H9 (cell line): ENCODE measurements at regions not wholly inside any gene's neighbourhood (a gene's known extent, or its start where the extent isn't known, plus 50 kb on each side); places are given as distances from the start of the nearest gene placed in this dataset.

Experiments used
- DNase-seq: peaks from one replicate; pipeline ENCODE4 v3.0.0-alpha.2; 2017
- H2AFZ ChIP-seq: one replicate; pipeline ENCODE4 v1.6.1; 2013; ENCODE audit warnings: mild to moderate bottlenecking, low read length, control low read depth, moderate library complexity
- H2AK5ac ChIP-seq: 2 replicates; pipeline ENCODE4 v1.6.1; 2013; ENCODE audit warnings: low read length, control low read depth, mixed read lengths; ENCODE audit not compliant: insufficient read length
- H2BK120ac ChIP-seq: one replicate; pipeline ENCODE4 v1.6.1; 2013; ENCODE audit warnings: low read depth, mild to moderate bottlenecking, low read length, control low read depth, inconsistent platforms; ENCODE audit not compliant: poor library complexity, severe bottlenecking
- H2BK12ac ChIP-seq: 2 replicates; pipeline ENCODE4 v1.6.1; 2013; ENCODE audit warnings: low read length, control low read depth, mixed read lengths, low read depth; ENCODE audit not compliant: insufficient read length
- H2BK15ac ChIP-seq: 2 replicates; pipeline ENCODE4 v1.6.1; 2013; ENCODE audit warnings: low read depth, low read length, control low read depth
- H2BK20ac ChIP-seq: one replicate; pipeline ENCODE4 v1.6.1; 2013; ENCODE audit warnings: low read depth, mild to moderate bottlenecking, low read length, control low read depth, inconsistent platforms; ENCODE audit not compliant: poor library complexity, severe bottlenecking
- H2BK5ac ChIP-seq: 2 replicates; pipeline ENCODE4 v1.6.1; 2013; ENCODE audit warnings: low read length, control low read depth, mixed read lengths; ENCODE audit not compliant: insufficient read length
- H3K14ac ChIP-seq: 2 replicates; pipeline ENCODE4 v1.6.1; 2013; ENCODE audit warnings: low read length, control low read depth; ENCODE audit not compliant: insufficient read depth
- H3K18ac ChIP-seq: 2 replicates; pipeline ENCODE4 v1.6.1; 2013; ENCODE audit warnings: low read depth, mild to moderate bottlenecking, mixed read lengths, low read length, control low read depth; ENCODE audit not compliant: insufficient read length
- H3K23ac ChIP-seq: 2 replicates; pipeline ENCODE4 v1.6.1; 2013; ENCODE audit warnings: low read length, control low read depth, mixed read lengths, low read depth; ENCODE audit not compliant: insufficient read length
- H3K23me2 ChIP-seq: 2 replicates; pipeline ENCODE4 v1.6.1; 2013; ENCODE audit warnings: low read depth, mild to moderate bottlenecking, mixed read lengths, low read length, control low read depth; ENCODE audit not compliant: insufficient read length, poor library complexity, severe bottlenecking
- H3K27ac ChIP-seq: 2 replicates; pipeline ENCODE4 v1.5.1; 2013; ENCODE audit warnings: low read length, control low read depth, mixed read lengths, low read depth; ENCODE audit not compliant: insufficient read length
- H3K27me3 ChIP-seq: 2 replicates; pipeline ENCODE4 v1.6.1; 2013; ENCODE audit warnings: low read length, control low read depth, inconsistent platforms; ENCODE audit not compliant: insufficient read depth
- H3K4ac ChIP-seq: 2 replicates; pipeline ENCODE4 v1.6.1; 2013; ENCODE audit warnings: low read depth, mild to moderate bottlenecking, control low read depth, inconsistent platforms, low read length, moderate library complexity
- H3K4me1 ChIP-seq: 2 replicates; pipeline ENCODE4 v1.6.1; 2013; ENCODE audit warnings: low read length, control low read depth, inconsistent platforms; ENCODE audit not compliant: insufficient read depth
- H3K4me2 ChIP-seq: 2 replicates; pipeline ENCODE4 v1.6.1; 2013; ENCODE audit warnings: low read length, control low read depth, mixed read lengths; ENCODE audit not compliant: insufficient read length, insufficient read depth
- H3K56ac ChIP-seq: 2 replicates; pipeline ENCODE4 v1.6.1; 2013; ENCODE audit warnings: low read depth, mild to moderate bottlenecking, mixed read lengths, low read length, control low read depth; ENCODE audit not compliant: insufficient read length
- H3K79me1 ChIP-seq: 2 replicates; pipeline ENCODE4 v1.6.1; 2013; ENCODE audit warnings: low read depth, mild to moderate bottlenecking, moderate library complexity, low read length, control low read depth, inconsistent platforms; ENCODE audit not compliant: insufficient read depth, poor library complexity, severe bottlenecking
- H3K79me2 ChIP-seq: 2 replicates; pipeline ENCODE4 v1.6.1; 2013; ENCODE audit warnings: low read length, control low read depth, inconsistent platforms; ENCODE audit not compliant: insufficient read depth
- H3K9ac ChIP-seq: 2 replicates; pipeline ENCODE4 v1.6.1; 2013; ENCODE audit warnings: low read length, control low read depth, mixed read lengths; ENCODE audit not compliant: insufficient read length; ENCODE audit errors: extremely low read depth
- H3K9me3 ChIP-seq: one replicate; pipeline ENCODE4 v1.6.1; 2013; ENCODE audit warnings: low read depth, low read length, inconsistent platforms; ENCODE audit not compliant: control insufficient read depth
- H3T11ph ChIP-seq: one replicate; pipeline ENCODE4 v1.6.1; 2013; ENCODE audit warnings: mild to moderate bottlenecking, low read length, control low read depth, inconsistent platforms
- H4K20me1 ChIP-seq: one replicate; pipeline ENCODE4 v1.6.1; 2013; ENCODE audit not compliant: control insufficient read depth, insufficient read length, insufficient read depth
- H4K5ac ChIP-seq: 2 replicates; pipeline ENCODE4 v1.6.1; 2013; ENCODE audit warnings: low read depth, mild to moderate bottlenecking, mixed read lengths, low read length, control low read depth; ENCODE audit not compliant: insufficient read length
- H4K8ac ChIP-seq: replicated peaks from 2 replicates; pipeline ENCODE4 v1.6.1; 2013; ENCODE audit warnings: low read length, control low read depth, mixed read lengths, low read depth; ENCODE audit not compliant: insufficient read length
- H4K91ac ChIP-seq: 2 replicates; pipeline ENCODE4 v1.6.1; 2013; ENCODE audit warnings: low read depth, mild to moderate bottlenecking, moderate library complexity, mixed read lengths, low read length, control low read depth; ENCODE audit not compliant: insufficient read length
- H3K27ac Mint-ChIP-seq, 3 experiments: 2 replicates in 2 of 3; 3 replicates in 1 of 3; pipeline ENCODE4 v1.8.0; 2020 to 2021; ENCODE audit warnings: mixed read lengths in 3 of 3, mild to moderate bottlenecking in 1 of 3, moderate library complexity in 1 of 3
- H3K27me3 Mint-ChIP-seq: 2 replicates; pipeline ENCODE4 v1.8.0; 2021; ENCODE audit warnings: low read depth, mild to moderate bottlenecking, moderate library complexity, mixed read lengths
- H3K36me3 Mint-ChIP-seq, 3 experiments: 2 replicates in 2 of 3; 3 replicates in 1 of 3; pipeline ENCODE4 v1.8.0; 2020 to 2021; ENCODE audit warnings: low read depth in 3 of 3, mixed read lengths in 3 of 3; ENCODE audit not compliant: insufficient read depth in 1 of 3
- H3K4me1 Mint-ChIP-seq, 2 experiments: 2 replicates each; pipeline ENCODE4 v1.8.0; 2020; ENCODE audit warnings: mixed read lengths in 2 of 2
- H3K4me3 Mint-ChIP-seq, 2 experiments: 2 replicates in 1 of 2; 3 replicates in 1 of 2; pipeline ENCODE4 v1.8.0; 2020 to 2021; ENCODE audit warnings: mild to moderate bottlenecking in 2 of 2, mixed read lengths in 2 of 2, moderate library complexity in 1 of 2
- H3K9me3 Mint-ChIP-seq, 2 experiments: 2 replicates in 1 of 2; 3 replicates in 1 of 2; pipeline ENCODE4 v1.8.0; 2020; ENCODE audit warnings: mild to moderate bottlenecking in 2 of 2, mixed read lengths in 2 of 2, moderate library complexity in 1 of 2
- CTCF ChIP-seq: fragments of 200-600 bp; sonication (generic); conservative IDR thresholded peaks from 3 replicates; pipeline ENCODE4 v1.8.0; 2021; ENCODE audit warnings: antibody characterized with exemption, mild to moderate bottlenecking
- WGBS: extraction: QIAGEN DNeasy Blood & Tissue Kit; methylation state at CpG from one replicate; pipeline ENCODE4 v1.1.7; 2013; ENCODE audit warnings: missing lambda C conversion rate, low lambda C conversion rate, mixed read lengths; ENCODE audit not compliant: insufficient read length; ENCODE audit errors: extremely low coverage; 5-methylcytosine and 5-hydroxymethylcytosine counted together

- Histone ChIP-seq H2AK5ac (no peak overlapping the region), H3K4ac (no peak overlapping the region), H3K27ac (no peak overlapping the region), H3K18ac (no peak overlapping the region), H2BK15ac (no peak overlapping the region), H3K79me2 (no peaks in the 10 kb centered on the region), H3K4me2 (no peak overlapping the region), H2BK12ac (no peak overlapping the region), H3K56ac (no peak overlapping the region), H3K9ac (no peak overlapping the region), H3K23me2 (no peaks in the 10 kb centered on the region), H2BK5ac (no peak overlapping the region), H2AFZ (no peak overlapping the region), H4K20me1 (no peaks in the 10 kb centered on the region), H3K9me3 (no peaks in the 10 kb centered on the region), H3K27me3 (no peaks in the 10 kb centered on the region), H2BK20ac (no peak overlapping the region), H4K5ac (no peak overlapping the region), H3K79me1 (no peaks in the 10 kb centered on the region), H3T11ph (no peak overlapping the region), H2BK120ac (no peak overlapping the region), H3K14ac (no peak overlapping the region), H4K8ac (no peak overlapping the region), H3K4me1 (no peaks in the 10 kb centered on the region), H4K91ac (no peak overlapping the region), H3K23ac (no peak overlapping the region)
- H3K36me3 Mint-ChIP-seq = no peaks in the 10 kb centered on the region
- H3K4me3 Mint-ChIP-seq = no peak overlapping the region
- no CpG with 5 or more reads among the region's 4 CpGs for WGBS
- no peak for TF ChIP-seq CTCF
- DNase-seq = no peak
- no peak overlapping the region for H3K27ac Mint-ChIP-seq
- no peaks in the 10 kb centered on the region for H3K9me3 Mint-ChIP-seq
- H3K27me3 Mint-ChIP-seq = no peaks in the 10 kb centered on the region
- H3K4me1 Mint-ChIP-seq = no peaks in the 10 kb centered on the region
Measured at GRCh38 chr13:104024416-104025170, 958.4 kb upstream of the SLC10A2 start.
